SK-N-SH (cell line): ENCODE measurements at regions not wholly inside any gene's neighbourhood (a gene's known extent, or its start where the extent isn't known, plus 50 kb on each side); places are given as distances from the start of the nearest gene placed in this dataset.

Experiments used
- CTCF ChIA-PET: fragments of 300-600, 350-600 bp; formaldehyde crosslinking; extraction: SDS; loops from one replicate; lab custom pipeline; 2021; lab: Yijun Ruan, JAX
- POLR2A ChIA-PET: fragments of 350-600 bp; sonication (Branson Sonifier 250); formaldehyde crosslinking; extraction: SDS; loops from one replicate; lab custom pipeline; 2020; ENCODE audit warnings: antibody characterized with exemption, inconsistent platforms; lab: Yijun Ruan, JAX
- DNase-seq: peaks from one replicate; pipeline ENCODE4 v3.0.0; 2012
- H2AFZ ChIP-seq: fragments of 200-600 bp; sonication (generic); 2 replicates; pipeline ENCODE4 v1.8.1; 2016; ENCODE audit warnings: antibody characterized with exemption, mild to moderate bottlenecking, low read depth
- H3F3A ChIP-seq: fragments of 200-600 bp; sonication (generic); replicated peaks from 2 replicates; pipeline ENCODE3; 2016; ENCODE audit warnings: antibody characterized with exemption, mild to moderate bottlenecking; ENCODE audit not compliant: insufficient read depth
- H3K27ac ChIP-seq, 2 experiments: fragments of 200-500 bp in 1 of 2; fragments of 200-600 bp in 1 of 2; sonication (Bioruptor generic) in 1 of 2; sonication (generic), shearing (Covaris generic) in 1 of 2; 2 replicates each; pipeline versions ENCODE4 v1.5.1 to v1.6.1; 2014 to 2016; ENCODE audit warnings: low read depth in 2 of 2, inconsistent platforms in 1 of 2, low read length in 1 of 2, mild to moderate bottlenecking in 1 of 2, mixed read lengths in 1 of 2
- H3K27me3 ChIP-seq: fragments of 200-600 bp; sonication (generic), shearing (Covaris generic); 2 replicates; pipeline ENCODE4 v1.6.1; 2016; ENCODE audit warnings: mixed run types; ENCODE audit not compliant: insufficient read depth
- H3K36me3 ChIP-seq, 2 experiments: fragments of 200-500 bp in 1 of 2; fragments of 200-600 bp in 1 of 2; sonication (Bioruptor generic) in 1 of 2; sonication (generic) in 1 of 2; replicated peaks in 1 of 2; 2 replicates each; pipeline versions ENCODE3 to v1.5.1; 2014 to 2016; ENCODE audit warnings: low read length in 1 of 2, mild to moderate bottlenecking in 1 of 2; ENCODE audit not compliant: insufficient read depth in 2 of 2, control insufficient read depth in 1 of 2
- H3K4me1 ChIP-seq, 2 experiments: fragments of 200-500 bp in 1 of 2; fragments of 200-600 bp in 1 of 2; sonication (Bioruptor generic) in 1 of 2; sonication (generic), shearing (Covaris generic) in 1 of 2; 2 replicates each; pipeline versions ENCODE4 v1.5.1 to v1.6.1; 2014 to 2016; ENCODE audit warnings: low read depth in 1 of 2, low read length in 1 of 2, mixed run types in 1 of 2; ENCODE audit not compliant: insufficient read depth in 2 of 2, control insufficient read depth in 1 of 2
- H3K4me2 ChIP-seq: fragments of 200-600 bp; sonication (generic), shearing (Covaris generic); 2 replicates; pipeline ENCODE4 v1.6.1; 2017; ENCODE audit warnings: mixed run types
- H3K4me3 ChIP-seq, 2 experiments: fragments of 200-500 bp in 1 of 2; fragments of 200-600 bp in 1 of 2; sonication (Bioruptor generic) in 1 of 2; sonication (generic), shearing (Covaris generic) in 1 of 2; 2 replicates each; pipeline versions ENCODE4 v1.5.1 to v1.8.1; 2014 to 2016; ENCODE audit warnings: low read depth in 2 of 2, inconsistent platforms in 1 of 2, low read length in 1 of 2, mild to moderate bottlenecking in 1 of 2, mixed read lengths in 1 of 2, moderate library complexity in 1 of 2
- H3K79me2 ChIP-seq: fragments of 200-600 bp; sonication (generic); 2 replicates; pipeline ENCODE4 v1.8.1; 2017; ENCODE audit warnings: mild to moderate bottlenecking; ENCODE audit not compliant: insufficient read depth
- H3K9ac ChIP-seq: fragments of 200-600 bp; sonication (generic); 2 replicates; pipeline ENCODE4 v1.6.1; 2017; ENCODE audit warnings: mixed run types
- H3K9me2 ChIP-seq: fragments of 200-600 bp; sonication (generic); 2 replicates; pipeline ENCODE4 v1.6.1; 2017; ENCODE audit warnings: mixed run types
- H3K9me3 ChIP-seq: fragments of 200-600 bp; sonication (generic); 2 replicates; pipeline ENCODE4 v1.6.1; 2017; ENCODE audit warnings: mixed run types, mild to moderate bottlenecking, moderate library complexity
- H4K20me1 ChIP-seq: fragments of 200-600 bp; sonication (generic); 2 replicates; pipeline ENCODE4 v1.6.1; 2017; ENCODE audit warnings: mild to moderate bottlenecking, mixed run types; ENCODE audit not compliant: insufficient read depth
- ELF1 ChIP-seq: IDR thresholded peaks from 2 replicates; pipeline ENCODE4 v1.4.0; 2012
- EP300 ChIP-seq, 2 experiments: IDR thresholded peaks; 2 replicates each; pipeline versions ENCODE4 v1.4.0 to v1.6.1; 2012; ENCODE audit warnings: borderline replicate concordance in 1 of 2, low read depth in 1 of 2, low read length in 1 of 2
- EZH2phosphoT487 ChIP-seq: fragments of 200-600 bp; sonication (generic); IDR thresholded peaks from 2 replicates; pipeline ENCODE4 v1.6.1; 2017; ENCODE audit warnings: low read depth, mixed run types, mild to moderate bottlenecking, antibody characterized with exemption, moderate library complexity, borderline replicate concordance
- FOXM1 ChIP-seq: IDR thresholded peaks from 2 replicates; pipeline ENCODE4 v1.4.0; 2012; ENCODE audit warnings: low read depth, mild to moderate bottlenecking
- GATA2 ChIP-seq: sonication (generic); formaldehyde crosslinking; IDR thresholded peaks from 2 replicates; pipeline ENCODE4 v1.5.0; 2020; ENCODE audit warnings: mild to moderate bottlenecking, missing genetic modification reagents
- JUND ChIP-seq: IDR thresholded peaks from 2 replicates; pipeline ENCODE4 v1.4.0; 2012
- MEF2A ChIP-seq: IDR thresholded peaks from 2 replicates; pipeline ENCODE4 v1.4.0; 2012; ENCODE audit warnings: low read depth, borderline replicate concordance
- NRF1 ChIP-seq: IDR thresholded peaks from 2 replicates; pipeline ENCODE4 v1.6.1; 2012; ENCODE audit warnings: low read depth, mild to moderate bottlenecking, low read length
- POLR2AphosphoS5 ChIP-seq: IDR thresholded peaks from 2 replicates; pipeline ENCODE4 v1.6.1; 2012; ENCODE audit warnings: low read depth, low read length
- RAD21 ChIP-seq: IDR thresholded peaks from 2 replicates; pipeline ENCODE4 v1.6.1; 2012; ENCODE audit warnings: mild to moderate bottlenecking, low read length
- RFX5 ChIP-seq: IDR thresholded peaks from 2 replicates; pipeline ENCODE4 v1.6.1; 2012; ENCODE audit warnings: mild to moderate bottlenecking, improper control_type of control experiment, low read length
- SMC3 ChIP-seq: IDR thresholded peaks from 2 replicates; pipeline ENCODE4 v1.6.1; 2012; ENCODE audit warnings: low read depth, low read length, improper control_type of control experiment
- TEAD4 ChIP-seq: IDR thresholded peaks from 2 replicates; pipeline ENCODE4 v1.4.0; 2012; ENCODE audit warnings: mild to moderate bottlenecking, borderline replicate concordance; ENCODE audit not compliant: insufficient read depth
- YY1 ChIP-seq: IDR thresholded peaks from 2 replicates; pipeline ENCODE4 v1.4.0; 2012; ENCODE audit warnings: low read depth, mild to moderate bottlenecking
- WGBS: methylation state at CpG from one replicate; pipeline ENCODE4 v1.1.6; 2017; ENCODE audit warnings: low lambda C conversion rate; 5-methylcytosine and 5-hydroxymethylcytosine counted together
- TF ChIP-seq, protein P1 (sequence below): IDR thresholded peaks from 2 replicates; pipeline ENCODE4 v1.6.1; 2012; ENCODE audit warnings: mild to moderate bottlenecking, low read depth, low read length, moderate library complexity
- TF ChIP-seq, protein P2 (sequence below): IDR thresholded peaks from 2 replicates; pipeline ENCODE4; 2012
- TF ChIP-seq, protein P3 (sequence below): fragments of 200-600 bp; sonication (generic); IDR thresholded peaks from 2 replicates; pipeline ENCODE4 v1.6.1; 2017; ENCODE audit warnings: antibody characterized with exemption, mild to moderate bottlenecking, moderate library complexity

DNA sequence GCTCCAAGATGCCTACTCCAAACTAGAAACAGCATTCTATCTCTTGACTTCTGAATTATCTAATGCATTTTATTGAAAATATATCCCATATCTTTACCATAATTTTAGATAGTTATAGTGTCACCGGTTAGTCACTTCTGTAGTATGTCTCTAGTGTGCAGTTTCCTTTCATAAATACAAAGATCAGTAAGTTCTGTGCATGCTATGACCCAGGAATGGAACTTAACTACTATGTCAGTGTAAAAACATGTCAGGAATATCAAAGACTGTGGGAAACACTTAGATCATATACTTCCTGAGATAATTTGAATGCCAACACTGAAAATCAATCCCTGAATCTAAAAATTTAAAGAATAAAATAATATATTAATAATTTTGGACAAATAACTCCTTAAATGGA is 237.6 kb downstream of the ATXN7L3B start:
- ChIA-PET POLR2A (no interaction called here), CTCF (no interaction called here)
- H3K4me1 ChIP-seq: peaks cover 0 to 7% of the 10 kb centered on the region in 2 experiments; a peak in 1 of 4 replicates
- no peaks in the 10 kb centered on the region for H3K27me3 ChIP-seq
- no peak overlapping the region for H3K4me3 ChIP-seq
- H3K9me3 ChIP-seq: no peaks in the 10 kb centered on the region
- 29% methylated on average over 1 of the region's 1 CpG for WGBS
- H3K9me2 ChIP-seq: no peaks in the 10 kb centered on the region
- H3K79me2 ChIP-seq: no peaks in the 10 kb centered on the region
- H3F3A ChIP-seq: peaks cover 2% of the 10 kb centered on the region
- H3K4me2 ChIP-seq: no peak overlapping the region
- H3K9ac ChIP-seq: no peak overlapping the region
- no peaks in the 10 kb centered on the region for H4K20me1 ChIP-seq
- DNase-seq: no peak
- H3K27ac ChIP-seq: no peak overlapping the region
- H3K36me3 ChIP-seq: no peaks in the 10 kb centered on the region
- TF ChIP-seq ELF1 (no peak), NRF1 (no peak), RFX5 (no peak), RAD21 (no peak), MEF2A (no peak), JUND (no peak), GATA2 (CRISPR knock-in tag) (no peak), YY1 (no peak), SMC3 (no peak), EP300 (IDR thresholded peaks at IDR 0.05; ENCODE audit: borderline replicate concordance in 1 of 2, low read depth in 1 of 2, low read length in 1 of 2) (no peak), FOXM1 (no peak), EZH2phosphoT487 (no peak), TEAD4 (no peak), POLR2AphosphoS5 (no peak)
- TF ChIP-seq, protein P1, sequence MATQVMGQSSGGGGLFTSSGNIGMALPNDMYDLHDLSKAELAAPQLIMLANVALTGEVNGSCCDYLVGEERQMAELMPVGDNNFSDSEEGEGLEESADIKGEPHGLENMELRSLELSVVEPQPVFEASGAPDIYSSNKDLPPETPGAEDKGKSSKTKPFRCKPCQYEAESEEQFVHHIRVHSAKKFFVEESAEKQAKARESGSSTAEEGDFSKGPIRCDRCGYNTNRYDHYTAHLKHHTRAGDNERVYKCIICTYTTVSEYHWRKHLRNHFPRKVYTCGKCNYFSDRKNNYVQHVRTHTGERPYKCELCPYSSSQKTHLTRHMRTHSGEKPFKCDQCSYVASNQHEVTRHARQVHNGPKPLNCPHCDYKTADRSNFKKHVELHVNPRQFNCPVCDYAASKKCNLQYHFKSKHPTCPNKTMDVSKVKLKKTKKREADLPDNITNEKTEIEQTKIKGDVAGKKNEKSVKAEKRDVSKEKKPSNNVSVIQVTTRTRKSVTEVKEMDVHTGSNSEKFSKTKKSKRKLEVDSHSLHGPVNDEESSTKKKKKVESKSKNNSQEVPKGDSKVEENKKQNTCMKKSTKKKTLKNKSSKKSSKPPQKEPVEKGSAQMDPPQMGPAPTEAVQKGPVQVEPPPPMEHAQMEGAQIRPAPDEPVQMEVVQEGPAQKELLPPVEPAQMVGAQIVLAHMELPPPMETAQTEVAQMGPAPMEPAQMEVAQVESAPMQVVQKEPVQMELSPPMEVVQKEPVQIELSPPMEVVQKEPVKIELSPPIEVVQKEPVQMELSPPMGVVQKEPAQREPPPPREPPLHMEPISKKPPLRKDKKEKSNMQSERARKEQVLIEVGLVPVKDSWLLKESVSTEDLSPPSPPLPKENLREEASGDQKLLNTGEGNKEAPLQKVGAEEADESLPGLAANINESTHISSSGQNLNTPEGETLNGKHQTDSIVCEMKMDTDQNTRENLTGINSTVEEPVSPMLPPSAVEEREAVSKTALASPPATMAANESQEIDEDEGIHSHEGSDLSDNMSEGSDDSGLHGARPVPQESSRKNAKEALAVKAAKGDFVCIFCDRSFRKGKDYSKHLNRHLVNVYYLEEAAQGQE: no peak
- TF ChIP-seq, protein P2, sequence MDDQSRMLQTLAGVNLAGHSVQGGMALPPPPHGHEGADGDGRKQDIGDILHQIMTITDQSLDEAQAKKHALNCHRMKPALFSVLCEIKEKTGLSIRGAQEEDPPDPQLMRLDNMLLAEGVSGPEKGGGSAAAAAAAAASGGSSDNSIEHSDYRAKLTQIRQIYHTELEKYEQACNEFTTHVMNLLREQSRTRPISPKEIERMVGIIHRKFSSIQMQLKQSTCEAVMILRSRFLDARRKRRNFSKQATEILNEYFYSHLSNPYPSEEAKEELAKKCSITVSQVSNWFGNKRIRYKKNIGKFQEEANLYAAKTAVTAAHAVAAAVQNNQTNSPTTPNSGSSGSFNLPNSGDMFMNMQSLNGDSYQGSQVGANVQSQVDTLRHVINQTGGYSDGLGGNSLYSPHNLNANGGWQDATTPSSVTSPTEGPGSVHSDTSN: no peak
- TF ChIP-seq, protein P3, sequence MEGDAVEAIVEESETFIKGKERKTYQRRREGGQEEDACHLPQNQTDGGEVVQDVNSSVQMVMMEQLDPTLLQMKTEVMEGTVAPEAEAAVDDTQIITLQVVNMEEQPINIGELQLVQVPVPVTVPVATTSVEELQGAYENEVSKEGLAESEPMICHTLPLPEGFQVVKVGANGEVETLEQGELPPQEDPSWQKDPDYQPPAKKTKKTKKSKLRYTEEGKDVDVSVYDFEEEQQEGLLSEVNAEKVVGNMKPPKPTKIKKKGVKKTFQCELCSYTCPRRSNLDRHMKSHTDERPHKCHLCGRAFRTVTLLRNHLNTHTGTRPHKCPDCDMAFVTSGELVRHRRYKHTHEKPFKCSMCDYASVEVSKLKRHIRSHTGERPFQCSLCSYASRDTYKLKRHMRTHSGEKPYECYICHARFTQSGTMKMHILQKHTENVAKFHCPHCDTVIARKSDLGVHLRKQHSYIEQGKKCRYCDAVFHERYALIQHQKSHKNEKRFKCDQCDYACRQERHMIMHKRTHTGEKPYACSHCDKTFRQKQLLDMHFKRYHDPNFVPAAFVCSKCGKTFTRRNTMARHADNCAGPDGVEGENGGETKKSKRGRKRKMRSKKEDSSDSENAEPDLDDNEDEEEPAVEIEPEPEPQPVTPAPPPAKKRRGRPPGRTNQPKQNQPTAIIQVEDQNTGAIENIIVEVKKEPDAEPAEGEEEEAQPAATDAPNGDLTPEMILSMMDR: no peak
- H2AFZ ChIP-seq: no peak overlapping the region
